ENCODE measurements at regions not wholly inside any gene's neighbourhood (a gene's known extent, or its start where the extent isn't known, plus 50 kb on each side); places are given as distances from the start of the nearest gene placed in this dataset.

GRCh38 chr2:143881246-143881645 lies 638.7 kb downstream of the ZEB2 start:
- no peak for TF ChIP-seq CTCF (conservative IDR thresholded peaks at IDR 0.05; ENCODE audit: low read length)
- no peak for DNase-seq (ENCODE audit: low read depth)

GRCh38 chr2:143877876-143878530 lies 641.9 kb downstream of the ZEB2 start:
- no peak for TF ChIP-seq CTCF (conservative IDR thresholded peaks at IDR 0.05; ENCODE audit: low read length)
- H3K4me3 ChIP-seq (ENCODE audit: low read length): no peak overlapping the region
- DNase-seq (ENCODE audit: low read depth): no peak

More at GRCh38 chr2:143881246-143881645, 638.7 kb downstream of the ZEB2 start:
- H3K4me3 ChIP-seq (ENCODE audit: low read length): no peak overlapping the region

GRCh38 chr2:143877056-143877455 lies 642.9 kb downstream of the ZEB2 start:
- no peak for TF ChIP-seq CTCF (conservative IDR thresholded peaks at IDR 0.05; ENCODE audit: low read length)
- no peak for DNase-seq (ENCODE audit: low read depth)
- no peak overlapping the region for H3K4me3 ChIP-seq (ENCODE audit: low read length)

GRCh38 chr2:143875295-143876233 lies 644.4 kb downstream of the ZEB2 start:
- no peak for DNase-seq (ENCODE audit: low read depth)
- H3K4me3 ChIP-seq (ENCODE audit: low read length): no peak overlapping the region
- no peak for TF ChIP-seq CTCF (conservative IDR thresholded peaks at IDR 0.05; ENCODE audit: low read length)

GRCh38 chr2:143873886-143874285 lies 646.0 kb downstream of the ZEB2 start:
- H3K4me3 ChIP-seq (ENCODE audit: low read length): no peak overlapping the region
- no peak for DNase-seq (ENCODE audit: low read depth)
- no peak for TF ChIP-seq CTCF (conservative IDR thresholded peaks at IDR 0.05; ENCODE audit: low read length)

- no peak for TF ChIP-seq CTCF (conservative IDR thresholded peaks at IDR 0.05; ENCODE audit: low read length)
- H3K4me3 ChIP-seq (ENCODE audit: low read length): no peak overlapping the region
- no peak for DNase-seq (ENCODE audit: low read depth)
Measured at GRCh38 chr2:143870696-143871095, 649.2 kb downstream of the ZEB2 start.
